Endothelial cell of umbilical vein (primary cell): ENCODE measurements at regions not wholly inside any gene's neighbourhood (a gene's known extent, or its start where the extent isn't known, plus 50 kb on each side); places are given as distances from the start of the nearest gene placed in this dataset.

Experiments
- BruUV-seq: library from RNA; stranded (reverse); fragments of 400-500 nt; replicated peaks from 2 replicates; lab custom pipeline; 2021; lab: Mats Ljungman, UMichigan
- CTCF ChIA-PET: fragments of 300-600, 350-600 bp; sonication (Branson Sonifier 250); formaldehyde crosslinking; loops from one replicate; lab custom pipeline; 2021; ENCODE audit warnings: antibody characterized with exemption, inconsistent platforms; lab: Charles Lee
- POLR2A ChIA-PET: fragments of 300-600, 350-600 bp; sonication (Branson Sonifier 250); formaldehyde crosslinking; loops from one replicate; lab custom pipeline; 2021; ENCODE audit warnings: antibody characterized with exemption, inconsistent platforms; lab: Charles Lee
- DNase-seq: peaks from one replicate; pipeline ENCODE4 v3.0.0-alpha.2; 2011; ENCODE audit warnings: low read depth, low spot score
- FAIRE-seq: peaks from 2 replicates; lab custom pipeline; 2011; peaks lifted over from hg19 to GRCh38; lab: Jason Lieb, UNC
- H2AFZ ChIP-seq: 2 replicates; pipeline ENCODE4 v1.6.0; 2012; ENCODE audit warnings: low read depth, low read length, control low read depth, inconsistent platforms
- H3K27ac ChIP-seq: 2 replicates; pipeline ENCODE4 v1.5.1; 2011; ENCODE audit warnings: low read depth, mild to moderate bottlenecking, control low read depth, low read length, moderate library complexity; ENCODE audit not compliant: insufficient read depth
- H3K27me3 ChIP-seq, 2 experiments: 2 replicates each; pipeline versions ENCODE4 v1.6.0 to v1.6.1; 2011; ENCODE audit warnings: low read length in 2 of 2, mixed read lengths in 1 of 2; ENCODE audit not compliant: control insufficient read depth in 2 of 2, insufficient read depth in 2 of 2
- H3K36me3 ChIP-seq, 2 experiments: 2 replicates in 1 of 2; 3 replicates in 1 of 2; pipeline ENCODE4 v1.5.1; 2011; ENCODE audit warnings: low read length in 2 of 2, mild to moderate bottlenecking in 1 of 2, moderate library complexity in 1 of 2; ENCODE audit not compliant: control insufficient read depth in 2 of 2, insufficient read depth in 2 of 2; ENCODE audit errors: extremely low read depth in 1 of 2
- H3K4me1 ChIP-seq: 3 replicates; pipeline ENCODE4 v1.5.1; 2011; ENCODE audit warnings: mild to moderate bottlenecking, low read length; ENCODE audit not compliant: control insufficient read depth, insufficient read depth; ENCODE audit errors: extremely low read depth
- H3K4me2 ChIP-seq: 2 replicates; pipeline ENCODE4 v1.6.1; 2011; ENCODE audit warnings: low read length, control low read depth, mixed read lengths; ENCODE audit not compliant: insufficient read depth
- H3K4me3 ChIP-seq, 3 experiments: fragments of 200-600 bp in 1 of 3; sonication (generic), shearing (Covaris generic) in 1 of 3; replicated peaks in 1 of 3; 2 replicates each; pipeline ENCODE4 v1.5.1; 2011 to 2016; ENCODE audit warnings: control low read depth in 3 of 3, low read length in 3 of 3, mild to moderate bottlenecking in 2 of 3, inconsistent platforms in 1 of 3, low read depth in 1 of 3, moderate library complexity in 1 of 3; ENCODE audit not compliant: insufficient read depth in 1 of 3
- H3K79me2 ChIP-seq: 2 replicates; pipeline ENCODE4 v1.6.0; 2012; ENCODE audit warnings: low read length, inconsistent platforms; ENCODE audit not compliant: control insufficient read depth, insufficient read depth
- H3K9ac ChIP-seq: replicated peaks from 2 replicates; pipeline ENCODE3; 2011; ENCODE audit warnings: low read length, control low read depth; ENCODE audit not compliant: insufficient read depth; ENCODE audit errors: extremely low read depth
- H3K9me1 ChIP-seq: replicated peaks from 3 replicates; pipeline ENCODE4 v1.6.0; 2011; ENCODE audit warnings: mild to moderate bottlenecking, low read length; ENCODE audit not compliant: control insufficient read depth, insufficient read depth; ENCODE audit errors: extremely low read depth
- H3K9me3 ChIP-seq: replicated peaks from 2 replicates; pipeline ENCODE4 v1.5.1; 2012; ENCODE audit warnings: low read length, inconsistent platforms; ENCODE audit not compliant: control insufficient read depth, insufficient read depth
- H4K20me1 ChIP-seq: replicated peaks from 2 replicates; pipeline ENCODE3; 2011; ENCODE audit warnings: mild to moderate bottlenecking, low read length; ENCODE audit not compliant: control insufficient read depth, insufficient read depth; ENCODE audit errors: extremely low read depth
- CTCF ChIP-seq, 2 donors: IDR thresholded peaks; 1 replicate in 1 of 2; 2 replicates in 1 of 2; pipeline ENCODE4 v1.5.1; 2011; ENCODE audit warnings: low read length in 2 of 2, mild to moderate bottlenecking in 2 of 2, moderate library complexity in 2 of 2, control low read depth in 1 of 2, inconsistent platforms in 1 of 2, low read depth in 1 of 2; ENCODE audit not compliant: insufficient read depth in 1 of 2; ENCODE audit errors: extremely low read depth in 1 of 2
- EZH2 ChIP-seq: IDR thresholded peaks from 2 replicates; pipeline ENCODE4 v1.6.1; 2012; ENCODE audit warnings: borderline replicate concordance, low read depth, mild to moderate bottlenecking, moderate library complexity, low read length, inconsistent platforms; ENCODE audit not compliant: severe bottlenecking
- FOS ChIP-seq: IDR thresholded peaks from 2 replicates; pipeline ENCODE4 v1.6.1; 2011; ENCODE audit warnings: mild to moderate bottlenecking, low read length, moderate library complexity, borderline replicate concordance; ENCODE audit not compliant: insufficient read depth
- GATA2 ChIP-seq: IDR thresholded peaks from 2 replicates; pipeline ENCODE4 v1.7.0; 2011; ENCODE audit warnings: low read depth, mild to moderate bottlenecking, moderate library complexity, mixed read lengths, low read length; ENCODE audit not compliant: insufficient read length, insufficient read depth
- JUN ChIP-seq: IDR thresholded peaks from 2 replicates; pipeline ENCODE4 v1.6.1; 2011; ENCODE audit warnings: borderline replicate concordance, low read depth; ENCODE audit not compliant: insufficient read length, insufficient read depth
- MAX ChIP-seq: IDR thresholded peaks from 2 replicates; pipeline ENCODE4 v1.6.1; 2011; ENCODE audit not compliant: insufficient read depth, insufficient read length
- MYC ChIP-seq: IDR thresholded peaks from one replicate; pipeline ENCODE4 v1.6.1; 2011; ENCODE audit warnings: mild to moderate bottlenecking, low read depth, low read length
- POLR2A ChIP-seq: IDR thresholded peaks from 2 replicates; pipeline ENCODE4 v1.6.1; 2012; ENCODE audit warnings: low read depth, mild to moderate bottlenecking, control low read depth, low read length
- POLR2AphosphoS5 ChIP-seq: IDR thresholded peaks from 2 replicates; pipeline ENCODE4 v1.6.1; 2012; ENCODE audit warnings: low read depth, mild to moderate bottlenecking, control low read depth, low read length, moderate library complexity; ENCODE audit not compliant: insufficient read depth
- dilution Hi-C: fragments of 300-500 bp; cut with MboI; formaldehyde crosslinking; loops from one replicate; pipeline ENCODE4 v1.15.0; 2019; ENCODE audit warnings: low sequenced_read_pairs; ENCODE audit not compliant: extremely low pct_ligation_motif_present
- intact Hi-C: fragments of 100-400 bp; cut with micrococcal nuclease; formaldehyde crosslinking; loops from one replicate; pipeline ENCODE4 v1.10.0; 2022

GRCh38 chr15:69509131-69509530 lies 56.5 kb downstream of the RPLP1 start:
- FAIRE-seq (no peak), DNase-seq (no peak)
- CTCF ChIA-PET: interaction anchor here (1.0 kb wide), 1 partner anchor 12 kb away, joined by 3 read pairs; no protein-coding TSS in a partner anchor
- TF ChIP-seq POLR2AphosphoS5 (no peak), CTCF (IDR thresholded peaks at IDR 0.05; ENCODE audit: extremely low read depth in 1 of 2, insufficient read depth in 1 of 2, low read depth in 1 of 2, low read length in 2 of 2) (no peak), POLR2A (no peak), MYC (no peak), JUN (no peak), EZH2 (no peak), GATA2 (no peak), FOS (no peak), MAX (no peak)
- H3K4me1 ChIP-seq: no peaks in the 10 kb centered on the region
- no peaks in the 10 kb centered on the region for H3K79me2 ChIP-seq
- dilution Hi-C loops: no loop called here
- POLR2A ChIA-PET: no interaction called here
- H3K4me3 ChIP-seq: no peak overlapping the region
- no peaks in the 10 kb centered on the region for H3K9me1 ChIP-seq
- no peaks in the 10 kb centered on the region for H3K36me3 ChIP-seq
- BruUV-seq: no TSS peak
- no peak overlapping the region for H2AFZ ChIP-seq
- no peak overlapping the region for H3K27ac ChIP-seq
- no peak overlapping the region for H3K9ac ChIP-seq
- intact Hi-C loops: no loop called here
- H3K27me3 ChIP-seq: no peaks in the 10 kb centered on the region
- H4K20me1 ChIP-seq: no peaks in the 10 kb centered on the region
- no peaks in the 10 kb centered on the region for H3K9me3 ChIP-seq
- no peak overlapping the region for H3K4me2 ChIP-seq
